HL-60/S4 (cell line): ENCODE measurements at regions not wholly inside any gene's neighbourhood (a gene's known extent, or its start where the extent isn't known, plus 50 kb on each side); places are given as distances from the start of the nearest gene placed in this dataset.

Experiments
- in situ Hi-C: fragments of 300-500 bp; cut with MboI; formaldehyde crosslinking; loops from 2 replicates; pipeline ENCODE4 v1.14.3; 2022; ENCODE audit warnings: low sequenced_read_pairs

DNA sequence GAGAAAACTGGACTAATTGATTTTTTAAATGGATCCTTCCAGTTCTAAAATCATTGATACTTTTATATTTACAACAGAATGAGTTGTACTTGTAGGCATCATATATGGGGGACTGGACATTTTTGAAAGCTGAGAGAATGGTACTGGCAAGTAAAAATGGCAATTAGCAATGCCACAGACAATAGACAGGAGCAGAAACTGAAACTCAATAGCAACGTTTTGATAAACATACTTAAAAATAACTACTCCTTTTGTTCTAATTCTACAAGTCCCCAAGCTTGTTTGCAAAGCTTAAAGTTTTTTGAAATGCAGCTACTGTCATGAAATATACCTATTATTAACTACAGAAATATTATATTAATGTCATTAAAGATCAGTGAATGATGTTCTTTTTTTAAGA is 52.8 kb upstream of the FBXL7 start:
- in situ Hi-C loops, result no loop called here

DNA sequence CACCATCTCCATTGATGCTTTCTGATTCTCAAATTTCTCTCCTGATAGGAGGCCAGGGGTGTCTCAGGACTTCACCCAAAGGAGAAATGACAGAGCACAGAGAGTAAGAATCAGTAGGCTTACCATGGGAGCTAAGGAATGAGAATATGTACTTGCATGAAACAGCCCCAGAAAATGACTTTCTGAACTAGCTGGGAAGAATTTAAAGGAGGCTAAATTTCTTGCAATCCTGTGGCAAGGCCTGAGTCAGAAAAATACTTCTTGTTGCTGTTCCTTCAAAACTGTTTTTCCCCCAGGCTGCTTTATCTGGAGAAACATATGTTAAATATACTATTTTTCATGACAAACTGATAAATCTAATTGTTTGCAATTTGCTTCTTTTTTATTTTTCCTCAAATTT is 53.4 kb upstream of the FBXL7 start:
- in situ Hi-C loops, result no loop called here

DNA sequence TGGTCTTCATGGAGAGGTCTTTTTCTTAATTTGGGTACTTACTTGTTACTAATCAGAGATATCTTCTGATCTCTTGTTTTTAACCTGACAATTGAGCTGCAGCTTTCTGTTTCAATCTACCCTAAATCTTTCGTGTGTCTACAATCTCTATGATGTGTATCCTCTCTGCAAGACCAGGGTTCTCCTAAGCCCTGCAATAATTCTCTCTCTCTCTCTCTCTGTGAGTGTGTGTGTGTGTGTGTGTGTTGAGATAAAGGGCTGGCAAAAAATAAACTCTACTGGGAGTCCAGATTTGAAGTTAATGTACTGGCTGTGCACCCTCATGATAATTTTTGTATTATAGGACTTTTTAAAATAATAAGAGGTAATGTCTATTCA is 57.8 kb upstream of the FBXL7 start:
- in situ Hi-C loops, result no loop called here

DNA sequence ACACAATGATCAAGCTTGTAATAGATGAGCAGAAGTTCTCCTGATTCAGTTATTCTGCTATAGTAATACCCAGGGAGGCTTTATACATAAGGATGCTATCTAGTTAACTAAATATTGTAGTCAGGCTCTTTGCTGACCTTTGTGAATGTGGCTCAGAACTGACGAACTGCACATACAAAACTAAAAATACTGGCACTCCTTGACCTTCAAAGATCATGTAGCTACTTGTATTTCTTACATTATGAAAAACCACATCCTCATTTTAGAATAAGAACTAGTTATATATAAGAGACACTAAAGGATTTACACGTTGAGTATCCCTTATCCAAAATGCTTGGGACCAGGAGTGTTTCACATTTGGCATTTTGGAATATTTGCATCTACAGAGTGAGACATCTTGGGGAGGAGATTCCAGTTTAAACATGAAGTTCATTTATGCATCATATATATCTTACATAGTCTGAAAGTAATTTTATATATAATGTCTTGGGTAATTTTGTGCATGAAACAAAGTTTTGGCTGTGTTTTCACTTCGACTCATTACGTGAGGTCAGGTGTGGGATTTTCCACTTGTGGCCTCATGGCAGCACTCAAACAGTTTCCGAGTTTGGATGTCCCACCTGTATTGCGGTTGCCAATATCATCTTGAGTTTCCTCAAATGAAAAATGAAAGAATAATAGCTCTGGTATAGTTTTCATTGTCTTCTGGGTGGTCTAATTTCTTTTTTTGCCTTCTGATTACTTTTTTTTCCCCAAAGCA is 58.4 kb upstream of the FBXL7 start:
- in situ Hi-C loops, result no loop called here

DNA sequence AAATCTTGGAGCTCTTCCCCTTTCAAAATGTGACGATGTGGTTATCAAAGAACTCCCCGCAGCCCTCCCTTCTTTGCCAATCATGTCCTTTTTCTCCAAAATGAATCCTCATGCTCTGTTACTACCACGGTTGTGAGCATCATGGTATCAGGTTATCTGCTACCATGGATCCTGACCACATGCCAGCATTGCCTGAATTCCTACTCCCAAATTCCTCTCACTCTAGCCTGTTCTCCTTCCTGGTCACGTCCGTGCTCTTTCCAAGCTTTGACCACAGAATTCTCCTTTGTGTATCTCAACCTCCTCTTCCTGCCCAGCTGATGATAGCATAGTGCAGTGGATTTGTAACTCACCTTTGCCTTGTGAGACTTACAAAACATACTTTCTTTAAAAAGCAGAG is 59.5 kb upstream of the FBXL7 start:
- in situ Hi-C loops, result no loop called here

DNA sequence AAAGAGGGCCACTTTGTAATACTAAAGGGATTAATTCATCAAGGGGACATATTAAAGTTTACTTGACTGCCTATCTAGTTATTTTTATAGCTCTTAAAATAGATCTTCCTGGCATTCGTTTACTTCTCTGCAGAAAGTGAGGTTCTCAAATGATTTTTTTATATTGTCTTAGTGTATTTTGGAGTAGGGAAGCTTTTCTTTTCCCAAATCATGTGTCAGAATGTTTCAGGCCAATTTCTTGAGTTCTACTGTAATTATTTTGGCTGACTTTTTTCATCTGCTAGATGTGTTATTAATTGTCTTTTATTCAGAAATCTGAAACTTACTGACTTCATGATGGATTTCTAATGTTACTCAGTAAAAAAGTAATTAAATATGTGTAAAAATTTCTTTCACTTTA is 60.2 kb upstream of the FBXL7 start:
- in situ Hi-C loops, result no loop called here

DNA sequence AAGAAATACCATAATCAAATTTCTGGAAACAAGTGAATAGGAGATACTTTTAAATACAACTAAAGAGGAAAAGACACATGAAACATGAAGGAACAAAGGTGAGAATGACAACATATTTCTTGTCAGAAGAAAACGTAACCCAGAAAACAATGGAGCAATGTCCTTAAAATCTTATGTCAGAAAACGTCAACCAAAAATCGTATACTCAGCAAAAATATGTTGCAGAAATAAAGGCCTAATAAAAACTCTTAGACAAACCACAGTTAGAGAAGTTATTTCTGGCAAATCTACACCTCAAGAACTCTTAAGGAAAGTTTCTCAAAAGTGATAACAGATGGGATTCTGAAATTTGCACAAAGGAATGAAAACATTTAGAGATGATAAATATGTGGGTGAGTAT is 66.3 kb upstream of the FBXL7 start:
- in situ Hi-C loops, result no loop called here

DNA sequence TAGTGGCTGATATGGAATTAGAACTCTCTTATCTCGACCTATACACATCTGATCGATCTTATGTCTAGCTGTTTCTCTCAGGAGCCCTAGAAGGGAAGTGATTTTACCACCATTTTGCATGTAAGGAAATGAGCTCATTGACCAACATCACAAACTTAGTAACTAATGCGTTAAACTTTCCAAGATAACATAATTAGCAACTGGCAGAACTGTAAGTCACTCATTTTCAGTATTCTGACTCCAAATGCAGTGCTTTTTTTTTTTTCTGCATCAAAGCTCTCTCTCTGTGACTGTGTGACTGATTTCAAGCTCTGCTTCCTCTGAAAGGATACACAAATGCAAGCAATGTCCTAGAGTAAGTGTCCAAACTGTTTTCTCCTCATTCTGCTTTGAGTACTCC is 68.1 kb upstream of the FBXL7 start:
- in situ Hi-C loops, result no loop called here

DNA sequence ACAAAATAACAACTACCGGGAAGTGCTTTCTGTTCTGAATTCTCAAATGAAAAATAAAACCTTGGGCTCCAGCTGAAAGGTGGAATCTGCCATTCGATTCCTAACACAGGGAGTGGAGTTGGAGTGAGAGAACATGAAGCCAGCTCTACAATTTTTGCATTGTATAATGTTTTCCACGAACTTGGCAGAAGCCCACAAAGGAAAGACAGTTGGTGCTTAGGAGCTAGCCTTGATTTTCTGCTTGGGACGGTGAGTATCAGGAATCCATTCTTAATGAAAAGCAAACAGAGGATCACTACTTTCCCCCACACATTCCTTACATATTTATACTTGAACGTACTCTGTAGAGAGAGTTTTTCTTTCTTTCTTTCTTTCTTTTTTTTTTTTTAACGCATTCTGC is 74.2 kb upstream of the FBXL7 start:
- in situ Hi-C loops, result no loop called here

DNA sequence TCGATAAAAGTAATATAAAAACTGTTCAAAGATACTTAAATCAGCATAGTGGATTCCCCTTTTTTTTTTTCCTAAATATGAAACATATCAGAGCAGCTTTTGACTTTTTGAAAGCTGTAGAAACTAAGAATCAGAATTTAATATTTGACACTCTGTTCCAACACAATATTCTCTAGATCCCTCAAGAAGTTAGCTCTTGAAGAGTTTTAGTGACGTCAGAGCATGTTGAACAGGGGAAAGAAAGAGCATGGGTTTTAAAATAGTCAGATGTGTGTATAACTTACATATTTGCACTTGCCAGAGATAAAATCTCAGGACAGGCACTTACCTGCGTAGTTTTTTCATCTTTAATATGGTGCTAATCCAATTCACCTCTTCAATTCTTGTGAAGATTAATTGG is 75.2 kb upstream of the FBXL7 start:
- in situ Hi-C loops, result no loop called here

DNA sequence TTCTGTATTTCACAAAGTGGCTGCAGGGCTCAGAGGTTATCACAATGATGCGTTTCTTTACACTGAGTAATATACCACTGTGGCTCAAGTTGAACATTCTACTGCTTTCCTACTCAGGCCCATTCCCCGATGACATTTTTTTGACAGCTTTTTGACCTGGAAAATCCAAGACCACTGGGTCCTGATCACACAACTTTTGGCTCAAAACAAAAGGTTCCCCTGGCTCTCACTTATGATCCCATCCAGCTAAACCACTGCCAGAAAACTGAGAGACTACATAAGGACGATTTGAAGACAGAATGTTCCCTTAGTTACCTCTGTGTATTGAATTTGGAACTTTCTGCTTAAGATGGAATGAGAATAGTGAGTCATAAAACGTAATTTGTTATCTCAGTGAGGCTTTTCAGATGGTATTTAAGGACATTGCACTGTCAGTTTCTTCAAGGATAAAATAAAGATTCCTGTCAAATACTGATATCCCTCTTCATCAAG is 78.0 kb upstream of the FBXL7 start:
- in situ Hi-C loops, result no loop called here

DNA sequence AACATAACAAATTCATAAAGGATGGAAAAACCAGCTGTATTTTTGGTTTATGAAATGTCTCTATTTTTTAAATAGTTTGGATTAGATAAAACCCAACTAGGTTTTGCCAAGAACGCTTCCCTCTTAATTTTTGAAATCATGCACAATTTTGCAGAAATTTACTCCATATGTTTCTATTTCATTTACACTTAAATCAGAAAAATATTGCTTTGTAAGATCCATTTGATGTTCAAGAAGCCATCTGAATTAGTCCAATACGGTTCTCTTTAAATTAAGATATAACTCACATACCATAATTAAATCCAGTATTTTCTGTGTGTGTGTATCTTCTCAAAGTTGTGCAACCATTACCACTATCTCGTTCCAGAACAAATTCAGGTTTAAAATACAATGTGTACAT is 78.6 kb upstream of the FBXL7 start:
- in situ Hi-C loops, result no loop called here

DNA sequence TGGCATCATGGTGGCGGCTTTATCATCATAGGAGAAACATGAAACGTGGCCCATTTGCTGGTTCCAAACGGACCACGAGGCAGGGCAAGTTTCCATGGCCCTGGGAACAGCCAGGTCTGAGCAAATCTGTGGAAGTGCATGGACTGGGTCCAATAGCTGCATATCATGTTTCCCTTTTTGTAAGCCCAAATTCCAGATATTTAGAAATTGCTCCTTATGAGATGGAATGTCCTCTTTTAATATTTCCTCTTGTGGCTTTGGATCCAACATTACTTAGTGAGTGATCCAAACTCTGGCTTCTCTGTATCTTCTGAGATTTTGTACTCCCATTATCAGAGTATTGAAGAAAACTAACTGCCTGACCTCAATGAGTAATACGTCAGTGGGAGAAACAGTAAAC is 79.8 kb upstream of the FBXL7 start:
- in situ Hi-C loops, result no loop called here

DNA sequence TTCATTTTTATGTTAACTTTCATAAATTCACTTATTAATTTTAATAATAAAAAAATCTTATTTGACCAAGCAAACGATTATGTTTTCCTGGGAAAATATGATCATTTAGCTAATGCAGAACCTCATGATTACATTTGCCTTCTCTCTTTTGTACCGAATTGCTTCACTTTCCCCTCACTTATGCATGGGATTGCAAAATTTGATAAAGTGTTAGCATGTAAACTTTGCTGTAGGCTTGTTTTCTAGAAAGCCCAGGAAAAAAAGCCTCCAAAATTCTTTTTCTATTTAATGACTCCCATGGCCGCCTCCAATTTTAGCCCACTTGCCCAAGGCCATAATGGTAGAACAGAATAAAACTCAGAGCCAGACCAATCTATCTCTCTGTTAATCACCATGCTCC is 82.8 kb upstream of the FBXL7 start:
- in situ Hi-C loops, result no loop called here

DNA sequence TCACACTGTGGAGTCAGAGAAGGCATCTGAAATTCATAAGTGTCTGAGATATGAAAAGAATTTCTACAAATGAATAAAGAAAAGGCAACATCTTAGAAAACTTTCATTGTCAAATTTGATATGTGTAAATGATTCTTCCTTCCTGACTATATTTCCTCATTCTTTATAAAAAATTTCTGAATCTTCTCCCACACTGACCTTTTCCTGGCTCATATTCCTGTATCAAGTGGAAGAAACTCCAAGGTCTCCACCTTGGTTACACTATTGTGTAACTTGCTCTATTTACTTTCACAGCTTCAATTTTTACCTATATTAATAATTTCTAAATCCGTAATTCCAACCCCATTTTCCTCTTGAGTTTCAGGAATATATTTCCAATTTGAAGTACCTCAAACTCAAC is 93.5 kb upstream of the FBXL7 start:
- in situ Hi-C loops, result no loop called here

DNA sequence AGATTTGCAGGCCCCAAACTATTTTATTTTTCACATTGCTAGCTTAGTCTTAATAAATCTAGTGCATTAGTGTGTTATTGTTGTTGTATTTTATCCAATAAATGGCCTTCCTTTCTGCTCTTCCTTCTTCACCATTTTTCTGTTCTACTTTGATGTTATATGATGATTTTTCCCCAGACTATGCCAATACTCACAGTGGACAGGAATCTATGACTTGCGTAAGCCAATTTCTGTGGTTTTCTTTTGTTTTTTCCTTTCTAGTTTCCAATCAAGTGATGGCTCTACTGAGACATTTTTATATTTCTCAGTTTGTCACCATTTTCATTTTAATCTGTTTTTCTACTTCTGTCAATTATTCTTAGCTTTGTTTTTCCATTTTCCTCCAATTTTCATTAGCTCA is 106.8 kb upstream of the FBXL7 start:
- in situ Hi-C loops, result no loop called here

DNA sequence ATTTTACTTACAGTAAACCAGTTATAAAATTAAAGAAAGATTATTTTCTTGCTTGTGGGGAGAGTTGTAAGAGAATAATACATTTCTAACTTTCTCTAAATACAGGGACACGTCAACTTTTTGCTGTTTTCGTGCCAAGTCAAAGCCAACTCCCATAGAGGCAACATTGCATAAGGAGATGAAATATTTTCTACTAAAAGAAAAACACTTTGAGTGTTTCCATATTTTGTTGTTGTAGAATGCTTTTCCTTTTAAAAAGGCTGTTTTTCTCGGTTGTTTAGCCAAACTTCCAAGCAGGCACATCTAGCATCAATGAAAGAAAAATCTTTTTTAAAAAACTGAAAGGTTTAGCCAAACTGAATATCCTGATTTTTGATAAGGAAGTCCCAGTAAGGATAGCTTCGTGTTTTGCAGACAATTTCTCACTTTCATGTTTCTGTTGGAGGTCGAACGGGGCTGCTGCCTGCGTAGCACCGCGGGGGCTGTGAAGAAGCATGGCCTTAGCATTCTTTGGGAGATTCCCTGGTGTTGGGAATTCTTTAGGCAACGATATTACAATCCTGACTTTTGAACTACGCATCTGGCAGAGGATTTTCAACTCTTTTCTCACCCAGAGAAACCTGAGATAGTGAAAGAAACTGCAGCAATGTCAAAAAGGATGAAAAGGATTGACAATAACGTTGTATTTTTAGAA is 108.1 kb upstream of the FBXL7 start:
- in situ Hi-C loops, result no loop called here

DNA sequence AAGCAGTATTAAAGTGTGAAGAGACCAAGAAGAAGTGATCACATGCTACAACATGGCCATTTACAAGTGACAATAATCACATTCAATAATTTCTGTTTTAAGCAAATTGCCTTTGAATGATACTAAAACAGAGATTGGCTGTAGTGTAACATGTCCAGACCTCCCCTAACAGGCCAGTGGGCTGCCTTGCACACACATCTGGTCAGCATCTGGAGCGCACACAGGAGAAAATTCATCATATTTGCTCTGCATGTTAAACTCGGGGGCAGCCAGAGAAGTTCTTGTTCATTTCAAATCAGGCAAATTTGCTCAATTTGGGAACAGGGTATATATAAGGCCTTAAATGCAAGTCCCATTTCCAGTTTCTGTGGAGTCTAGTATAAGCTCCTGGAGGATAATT is 111.1 kb upstream of the FBXL7 start:
- in situ Hi-C loops, result no loop called here

DNA sequence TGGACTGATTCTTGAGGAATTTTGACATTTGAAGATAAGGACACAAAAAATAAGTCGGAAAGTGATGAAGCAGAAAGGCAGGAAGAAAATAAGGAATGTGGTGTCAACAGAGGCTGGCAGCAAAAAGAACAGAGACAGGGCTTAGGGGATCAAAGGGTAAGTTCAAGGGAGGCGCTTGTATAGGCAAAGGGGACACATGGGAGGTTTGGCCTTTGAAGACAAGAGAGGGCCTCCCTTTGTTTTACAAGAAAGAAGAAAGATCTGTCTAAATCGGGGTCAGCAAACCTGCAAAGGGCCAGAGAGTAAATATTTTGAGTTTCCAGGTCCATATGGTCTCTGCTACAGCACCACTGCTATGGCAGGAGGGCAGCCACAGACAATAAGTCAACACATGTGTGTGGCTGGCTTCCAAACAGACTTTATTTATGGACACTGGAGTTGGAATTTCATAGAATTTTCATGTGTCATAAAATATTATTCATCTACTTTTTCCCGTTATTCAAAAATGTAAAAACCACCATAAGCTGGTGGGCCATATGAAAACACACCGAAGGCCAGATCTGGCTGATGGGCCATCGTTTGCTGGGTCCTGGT is 112.0 kb upstream of the FBXL7 start:
- in situ Hi-C loops, result no loop called here

DNA sequence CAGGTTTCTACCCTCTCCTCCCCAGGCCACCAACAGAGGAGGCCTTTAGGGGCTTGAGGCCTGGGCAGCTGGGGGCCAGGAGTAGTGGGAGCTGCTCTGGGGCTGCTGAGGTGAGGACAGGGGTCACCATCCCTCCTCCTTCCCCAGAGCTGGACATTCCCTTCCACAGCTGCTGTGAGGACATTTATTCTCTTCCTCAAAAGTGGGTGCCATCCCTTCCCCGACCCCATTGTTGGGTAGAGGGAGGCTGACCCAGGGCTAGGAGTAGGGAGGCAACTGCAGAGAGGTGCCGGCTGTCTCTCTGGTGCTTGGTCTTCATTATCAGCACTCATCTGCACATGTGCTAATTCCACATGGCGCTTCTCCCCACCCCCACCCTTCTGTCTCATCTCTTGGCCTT is 113.9 kb upstream of the FBXL7 start:
- in situ Hi-C loops, result no loop called here

DNA sequence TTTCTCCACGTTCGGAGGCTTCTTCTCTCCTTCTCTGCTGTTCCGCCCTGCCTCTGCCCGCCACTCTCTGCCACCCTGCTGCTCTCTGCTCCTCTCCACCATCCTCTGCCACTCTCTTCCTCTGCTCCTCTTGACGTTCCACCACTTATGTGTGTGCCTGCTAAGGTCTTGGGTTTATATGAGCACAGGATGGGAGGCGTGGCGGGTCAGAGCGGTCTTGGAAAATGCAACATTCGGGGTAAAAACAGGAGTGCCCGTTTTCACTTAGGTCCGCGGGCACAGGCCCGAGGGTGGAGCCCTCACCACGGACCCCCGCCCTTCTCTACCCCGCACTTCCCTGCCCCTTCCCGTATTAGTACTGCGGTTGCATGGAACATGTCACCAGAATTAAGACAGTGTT is 114.4 kb upstream of the FBXL7 start:
- in situ Hi-C loops, result no loop called here

DNA sequence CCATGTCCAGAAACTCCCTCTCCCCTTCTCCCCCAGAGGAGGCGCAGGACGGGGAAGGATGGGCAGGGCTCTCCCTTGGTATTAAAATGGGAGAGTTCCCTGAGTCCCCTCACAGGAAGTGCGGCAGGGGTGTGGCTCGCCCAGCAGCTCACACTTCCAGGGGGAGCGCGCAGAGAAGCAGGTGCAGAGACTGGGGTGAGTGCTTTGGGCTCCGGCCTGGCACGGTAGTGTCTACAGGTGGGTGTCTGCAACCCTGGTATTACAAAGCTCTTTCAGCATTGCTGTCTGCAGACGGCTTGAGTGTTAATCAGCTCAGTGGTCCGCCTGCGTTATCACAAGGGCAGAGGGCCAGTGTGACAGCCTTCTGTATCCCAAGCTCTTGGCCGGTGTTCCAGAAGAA is 114.9 kb upstream of the FBXL7 start:
- in situ Hi-C loops, result no loop called here
